ENCODE measurements at regions not wholly inside any gene's neighbourhood (a gene's known extent, or its start where the extent isn't known, plus 50 kb on each side); places are given as distances from the start of the nearest gene placed in this dataset.

DNA sequence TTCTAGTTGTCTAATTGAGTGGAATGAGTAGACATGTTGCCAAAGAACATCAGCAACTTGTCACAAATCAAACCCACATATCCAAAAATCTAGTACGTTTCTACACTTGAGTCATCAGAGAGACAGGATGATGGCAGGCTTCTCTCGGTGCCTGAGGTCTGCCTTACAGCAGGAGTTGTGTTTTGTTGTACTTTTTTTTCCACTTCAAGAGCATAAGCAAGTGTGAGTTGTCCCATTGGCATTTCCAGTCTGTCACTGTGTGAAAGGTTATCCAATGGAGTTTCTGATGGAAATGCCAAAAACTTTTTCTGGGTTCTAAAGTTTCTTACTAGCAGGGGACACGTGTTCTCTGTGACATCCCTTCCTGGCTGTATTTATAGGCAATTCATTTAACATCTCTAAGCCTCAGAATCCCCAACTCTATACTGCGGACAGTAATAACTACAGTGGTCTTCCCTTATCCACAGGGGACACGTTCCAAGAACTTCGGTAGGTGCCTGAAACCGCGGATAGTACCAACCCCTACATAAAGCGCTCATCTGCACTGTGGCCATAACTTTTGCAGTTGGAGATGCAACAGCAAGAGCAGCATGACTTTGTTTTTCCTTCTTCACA, 246.5 kb downstream of the SYK start:
- TF ChIP-seq, protein P1, sequence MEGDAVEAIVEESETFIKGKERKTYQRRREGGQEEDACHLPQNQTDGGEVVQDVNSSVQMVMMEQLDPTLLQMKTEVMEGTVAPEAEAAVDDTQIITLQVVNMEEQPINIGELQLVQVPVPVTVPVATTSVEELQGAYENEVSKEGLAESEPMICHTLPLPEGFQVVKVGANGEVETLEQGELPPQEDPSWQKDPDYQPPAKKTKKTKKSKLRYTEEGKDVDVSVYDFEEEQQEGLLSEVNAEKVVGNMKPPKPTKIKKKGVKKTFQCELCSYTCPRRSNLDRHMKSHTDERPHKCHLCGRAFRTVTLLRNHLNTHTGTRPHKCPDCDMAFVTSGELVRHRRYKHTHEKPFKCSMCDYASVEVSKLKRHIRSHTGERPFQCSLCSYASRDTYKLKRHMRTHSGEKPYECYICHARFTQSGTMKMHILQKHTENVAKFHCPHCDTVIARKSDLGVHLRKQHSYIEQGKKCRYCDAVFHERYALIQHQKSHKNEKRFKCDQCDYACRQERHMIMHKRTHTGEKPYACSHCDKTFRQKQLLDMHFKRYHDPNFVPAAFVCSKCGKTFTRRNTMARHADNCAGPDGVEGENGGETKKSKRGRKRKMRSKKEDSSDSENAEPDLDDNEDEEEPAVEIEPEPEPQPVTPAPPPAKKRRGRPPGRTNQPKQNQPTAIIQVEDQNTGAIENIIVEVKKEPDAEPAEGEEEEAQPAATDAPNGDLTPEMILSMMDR (IDR thresholded peaks at IDR 0.05) = no peak
- TF ChIP-seq POLR2A (IDR thresholded peaks at IDR 0.05) = no peak
